Lower leg skin (tissue), 4 donors: ENCODE measurements at regions not wholly inside any gene's neighbourhood (a gene's known extent, or its start where the extent isn't known, plus 50 kb on each side); places are given as distances from the start of the nearest gene placed in this dataset.

Experiments used
- DNase-seq, 2 donors: peaks; one replicate each; pipeline ENCODE4 v3.0.0-alpha.2; 2019; ENCODE audit warnings: low spot score in 2 of 2
- H3K4me3 ChIP-seq: fragments of 200-600 bp; sonication (generic); 2 replicates; pipeline ENCODE4 v1.5.1; 2017; ENCODE audit warnings: mild to moderate bottlenecking, low read depth; ENCODE audit not compliant: poor library complexity, severe bottlenecking
- CTCF ChIP-seq, 3 donors: fragments of 450-650 bp; IDR thresholded peaks; one replicate each; pipeline ENCODE4 v1.5.1; 2016; ENCODE audit warnings: antibody characterized with exemption in 3 of 3, mild to moderate bottlenecking in 3 of 3, moderate library complexity in 2 of 3
- POLR2A ChIP-seq, 2 donors: fragments of 450-650 bp; IDR thresholded peaks; one replicate each; pipeline ENCODE4 v1.6.1; 2016 to 2017; ENCODE audit warnings: antibody characterized with exemption in 2 of 2, mild to moderate bottlenecking in 1 of 2, moderate library complexity in 1 of 2
- WGBS, 2 donors: methylation state at CpG; one replicate each; pipeline ENCODE4 v1.1.5; 2018; 5-methylcytosine and 5-hydroxymethylcytosine counted together
- intact Hi-C: fragments of 100-400 bp; cut with DNase I; formaldehyde crosslinking; loops from one replicate; pipeline ENCODE4 v1.15.0; 2023; ENCODE audit warnings: low total_unique reads

- 80 to 82% methylated on average over 3 of the region's 3 CpGs for WGBS, 2 donors
- no peak for DNase-seq
- intact Hi-C loops, result no loop called here
- H3K4me3 ChIP-seq, result no peak overlapping the region
- TF ChIP-seq CTCF (IDR thresholded peaks at IDR 0.05), result no peak
- TF ChIP-seq POLR2A (IDR thresholded peaks at IDR 0.05), result no peak
These were observed 591.4 kb downstream of the ETS1 start for GRCh38 chr11:127995921-127996320.

GRCh38 chr11:127994736-127995135 is 592.6 kb downstream of the ETS1 start:
- WGBS, 2 donors, result 57 to 62% methylated on average over 4 of the region's 4 CpGs
- DNase-seq, result no peak
- TF ChIP-seq POLR2A (IDR thresholded peaks at IDR 0.05), result no peak
- TF ChIP-seq CTCF (IDR thresholded peaks at IDR 0.05), result no peak
- H3K4me3 ChIP-seq, result no peak overlapping the region
- intact Hi-C loops, result no loop called here

GRCh38 chr11:127993788-127994187 is 593.6 kb downstream of the ETS1 start:
- no peak for TF ChIP-seq CTCF (IDR thresholded peaks at IDR 0.05)
- TF ChIP-seq POLR2A (IDR thresholded peaks at IDR 0.05), result no peak
- DNase-seq, result no peak
- intact Hi-C loops, result no loop called here
- 88 to 92% methylated on average over 7 of the region's 7 CpGs for WGBS, 2 donors
- no peak overlapping the region for H3K4me3 ChIP-seq

GRCh38 chr11:127993281-127993680 is 594.1 kb downstream of the ETS1 start:
- no peak for TF ChIP-seq POLR2A (IDR thresholded peaks at IDR 0.05)
- TF ChIP-seq CTCF (IDR thresholded peaks at IDR 0.05), result no peak
- 91 to 92% methylated on average over 5 of the region's 5 CpGs for WGBS, 2 donors
- DNase-seq, result no peak
- intact Hi-C loops, result no loop called here
- H3K4me3 ChIP-seq, result no peak overlapping the region

- H3K4me3 ChIP-seq, result no peak overlapping the region
- intact Hi-C loops, result no loop called here
- no peak for DNase-seq
- 76 to 88% methylated on average over 4 of the region's 4 CpGs for WGBS, 2 donors
- TF ChIP-seq CTCF (IDR thresholded peaks at IDR 0.05), result no peak
- TF ChIP-seq POLR2A (IDR thresholded peaks at IDR 0.05), result no peak
These were observed 601.3 kb downstream of the ETS1 start for GRCh38 chr11:127986073-127986472.

- no peak overlapping the region for H3K4me3 ChIP-seq
- no peak for TF ChIP-seq POLR2A (IDR thresholded peaks at IDR 0.05)
- no peak for TF ChIP-seq CTCF (IDR thresholded peaks at IDR 0.05)
- intact Hi-C loops, result no loop called here
- no peak for DNase-seq
These were observed 614.5 kb downstream of the ETS1 start for GRCh38 chr11:127972816-127973215.
